MV-4-11 (cell line): ENCODE measurements at regions not wholly inside any gene's neighbourhood (a gene's known extent, or its start where the extent isn't known, plus 50 kb on each side); places are given as distances from the start of the nearest gene placed in this dataset.
A peak's percentile ranks its signal among the peaks of the same experiment; 100 is the strongest.

Experiments used
- DNase-seq: peaks from one replicate; lab custom pipeline; 2025; lab: John Stamatoyannopoulos, UW

GRCh38 chr2:52934920-52935640 lies 832.5 kb upstream of the CHAC2 start:
- no peak for DNase-seq

GRCh38 chr2:52934323-52934898 lies 833.2 kb upstream of the CHAC2 start:
- DNase-seq = peak; percentile 1

- DNase-seq = no peak
Measured at GRCh38 chr2:52933878-52934277, 833.7 kb upstream of the CHAC2 start.

- DNase-seq = peak; percentile 17
Measured at GRCh38 chr2:52931660-52932059, 835.9 kb upstream of the CHAC2 start.

- DNase-seq = no peak
Measured at GRCh38 chr2:52929412-52929811, 838.2 kb upstream of the CHAC2 start.

- DNase-seq = no peak
Measured at GRCh38 chr2:52919673-52920072, 847.9 kb upstream of the CHAC2 start.

GRCh38 chr2:52918551-52918950 lies 849.1 kb upstream of the CHAC2 start:
- no peak for DNase-seq

- DNase-seq = no peak
Measured at GRCh38 chr2:52916981-52917380, 850.6 kb upstream of the CHAC2 start.

- DNase-seq = peak; percentile 0
Measured at GRCh38 chr2:52904355-52904891, 863.2 kb upstream of the CHAC2 start.

GRCh38 chr2:52897511-52898044 lies 870.0 kb upstream of the CHAC2 start:
- no peak for DNase-seq

GRCh38 chr2:52895726-52896340 lies 871.8 kb upstream of the CHAC2 start:
- DNase-seq = no peak

- no peak for DNase-seq
Measured at GRCh38 chr2:52886556-52886955, 881.0 kb upstream of the CHAC2 start.

- DNase-seq = no peak
Measured at GRCh38 chr2:52884761-52885352, 882.7 kb upstream of the CHAC2 start.

GRCh38 chr2:52882974-52883373 lies 884.6 kb upstream of the CHAC2 start:
- no peak for DNase-seq

GRCh38 chr2:52881606-52882005 lies 886.0 kb upstream of the CHAC2 start:
- DNase-seq = no peak

GRCh38 chr2:52880872-52881271 lies 886.7 kb upstream of the CHAC2 start:
- no peak for DNase-seq

GRCh38 chr2:52879561-52879960 lies 888.0 kb upstream of the CHAC2 start:
- no peak for DNase-seq

GRCh38 chr2:52877703-52878102 lies 889.9 kb upstream of the CHAC2 start:
- DNase-seq = no peak

GRCh38 chr2:52874466-52875106 lies 893.0 kb upstream of the CHAC2 start:
- DNase-seq = no peak

GRCh38 chr2:52862801-52863200 lies 904.8 kb upstream of the CHAC2 start:
- DNase-seq = no peak

GRCh38 chr2:52861596-52861995 lies 906.0 kb upstream of the CHAC2 start:
- no peak for DNase-seq

GRCh38 chr2:52859065-52859464 lies 908.5 kb upstream of the CHAC2 start:
- DNase-seq = no peak
